IPS DF 19.7 (cell line): ENCODE measurements at regions not wholly inside any gene's neighbourhood (a gene's known extent, or its start where the extent isn't known, plus 50 kb on each side); places are given as distances from the start of the nearest gene placed in this dataset.
"Not testable (repeated sequence)": the region's sequence is repeated elsewhere in the genome, so short reads cannot be mapped to it uniquely, and the experiment has no call there.

Experiments used
- DNase-seq: peaks from one replicate; pipeline ENCODE4 v3.0.0-alpha.2; 2013; ENCODE audit warnings: low read depth, low spot score

DNA sequence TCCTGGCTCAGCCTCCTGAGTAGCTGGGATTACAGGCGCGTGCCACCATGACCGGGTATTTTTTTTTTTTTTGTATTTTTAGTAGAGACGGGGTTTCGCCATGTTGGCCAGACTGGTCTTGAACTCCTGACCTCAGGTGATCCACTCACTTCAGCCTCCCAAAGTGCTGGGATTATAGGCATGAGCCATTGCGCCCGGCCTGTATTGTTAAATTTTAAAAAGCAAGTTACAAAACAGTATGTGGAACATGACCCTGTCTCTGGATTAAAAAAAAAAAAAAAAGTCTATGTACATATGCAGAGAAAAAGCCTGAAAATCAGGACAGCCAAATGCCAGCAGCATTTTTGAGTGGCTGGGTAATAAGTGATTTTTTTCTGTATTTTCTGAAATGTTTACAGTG, 64.8 kb upstream of the UXS1 start:
- DNase-seq = not testable (repeated sequence)

DNA sequence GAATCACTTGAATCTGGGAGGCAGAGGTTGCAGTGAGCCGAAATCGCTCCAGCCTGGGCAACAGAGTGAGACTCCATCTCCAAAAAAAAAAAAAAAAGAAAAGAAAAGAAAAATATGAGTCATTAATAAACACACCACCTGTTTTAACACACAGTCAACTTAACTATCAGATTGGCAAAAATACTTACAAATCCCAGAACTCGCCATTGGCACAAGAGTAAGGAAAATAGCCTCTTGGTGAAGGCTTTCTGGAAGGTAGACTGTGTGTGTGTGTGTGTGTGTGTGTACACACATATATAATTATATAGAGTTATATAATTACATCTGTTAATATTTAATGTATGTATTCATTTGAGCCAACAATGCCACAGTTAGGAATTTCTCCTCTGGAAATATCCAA, 63.7 kb upstream of the UXS1 start:
- no peak for DNase-seq

DNA sequence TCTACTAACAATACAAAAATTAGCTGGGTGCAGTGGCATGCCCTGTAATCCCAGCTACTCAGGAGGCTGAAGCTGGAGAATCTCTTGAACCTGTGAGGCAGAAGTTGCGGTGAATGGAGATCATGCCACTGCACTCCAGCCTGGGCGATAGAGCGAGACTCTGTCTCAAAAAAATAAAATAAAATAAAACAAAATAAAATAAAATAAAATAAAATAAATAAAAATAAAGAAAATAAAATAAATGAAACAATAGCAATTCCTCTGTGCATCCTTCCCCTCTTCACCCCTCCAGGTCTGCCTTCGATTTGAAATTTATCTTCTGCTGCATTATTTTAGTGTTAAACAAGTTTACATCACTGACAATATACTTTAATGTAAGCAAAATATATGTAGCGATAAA, 63.0 kb upstream of the UXS1 start:
- no peak for DNase-seq

GRCh38 chr2:106249157-106249828, 55.2 kb upstream of the UXS1 start:
- not testable (repeated sequence) for DNase-seq

DNA sequence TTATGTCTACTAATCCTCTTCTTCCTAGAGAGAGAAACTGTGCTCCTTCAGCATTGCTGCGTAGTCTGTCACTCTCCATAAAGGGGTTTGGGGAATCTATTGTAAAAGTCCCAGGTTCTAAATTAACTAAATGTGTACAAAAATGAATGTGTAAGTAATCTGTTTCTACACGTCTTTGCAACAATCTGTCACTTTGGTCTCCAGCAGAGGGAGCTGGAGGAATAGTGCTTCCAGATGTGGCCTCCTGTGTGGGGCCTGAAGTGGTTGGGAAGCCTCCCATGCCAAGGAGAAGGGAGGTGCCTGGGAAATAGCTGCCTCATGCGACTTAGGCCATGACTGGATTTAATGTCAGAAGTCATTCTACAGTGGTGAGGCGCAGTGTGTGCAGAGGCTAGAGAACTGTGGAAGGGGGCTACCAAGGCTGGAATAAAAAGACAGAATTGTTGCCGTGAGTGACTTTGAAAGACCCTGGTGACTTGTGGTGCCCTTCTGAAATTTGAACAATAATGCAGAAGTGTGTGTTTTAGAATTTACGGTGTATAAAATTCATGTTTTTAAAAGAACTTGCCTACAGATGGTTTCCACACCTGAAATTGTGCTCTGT, 54.5 kb upstream of the UXS1 start:
- not testable (repeated sequence) for DNase-seq
